RPMI8226 (cell line): ENCODE measurements at regions not wholly inside any gene's neighbourhood (a gene's known extent, or its start where the extent isn't known, plus 50 kb on each side); places are given as distances from the start of the nearest gene placed in this dataset.

ENCODE experiments used
- DNase-seq: peaks from one replicate; pipeline ENCODE4 v3.0.0-alpha.2; 2015

DNA sequence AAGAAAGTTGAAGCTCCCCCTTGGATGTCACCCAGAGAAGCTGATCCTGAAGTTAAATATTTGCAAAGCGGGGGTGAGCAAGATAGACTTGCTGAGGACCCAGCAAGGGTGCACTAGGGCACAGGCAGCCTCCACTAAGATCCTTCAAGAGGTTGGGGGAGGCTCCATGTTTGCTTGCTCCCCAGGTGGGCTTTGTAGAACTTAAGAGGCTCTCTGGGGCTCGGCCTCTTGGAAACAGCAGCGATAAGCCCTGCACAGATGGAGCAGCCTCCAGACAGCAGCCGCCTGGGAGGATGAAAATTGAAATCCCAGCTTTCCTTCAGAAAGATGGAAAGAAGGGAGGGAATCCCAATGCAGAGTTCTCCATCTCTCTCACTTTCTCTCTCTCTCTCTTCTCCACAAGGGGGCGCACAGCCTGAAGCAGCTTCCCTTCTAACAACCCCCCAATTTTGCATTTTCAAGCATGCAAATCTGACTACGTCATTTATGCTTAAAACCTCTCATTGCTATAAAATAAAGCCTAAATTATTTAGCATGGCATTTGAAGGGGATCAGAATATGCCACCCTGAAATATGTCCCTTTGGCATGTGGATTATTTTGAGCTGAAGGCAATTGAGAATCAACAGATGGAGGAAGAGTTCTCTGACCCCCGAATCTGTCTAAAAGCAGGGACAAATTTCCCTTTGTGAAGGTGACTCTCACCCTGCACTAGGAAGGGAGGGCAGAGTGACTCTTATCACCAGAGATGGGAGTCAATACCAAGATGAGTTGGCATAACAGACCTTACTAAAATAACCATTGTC, 185.7 kb upstream of the KLHL29 start:
- peak; percentile 40 for DNase-seq

DNA sequence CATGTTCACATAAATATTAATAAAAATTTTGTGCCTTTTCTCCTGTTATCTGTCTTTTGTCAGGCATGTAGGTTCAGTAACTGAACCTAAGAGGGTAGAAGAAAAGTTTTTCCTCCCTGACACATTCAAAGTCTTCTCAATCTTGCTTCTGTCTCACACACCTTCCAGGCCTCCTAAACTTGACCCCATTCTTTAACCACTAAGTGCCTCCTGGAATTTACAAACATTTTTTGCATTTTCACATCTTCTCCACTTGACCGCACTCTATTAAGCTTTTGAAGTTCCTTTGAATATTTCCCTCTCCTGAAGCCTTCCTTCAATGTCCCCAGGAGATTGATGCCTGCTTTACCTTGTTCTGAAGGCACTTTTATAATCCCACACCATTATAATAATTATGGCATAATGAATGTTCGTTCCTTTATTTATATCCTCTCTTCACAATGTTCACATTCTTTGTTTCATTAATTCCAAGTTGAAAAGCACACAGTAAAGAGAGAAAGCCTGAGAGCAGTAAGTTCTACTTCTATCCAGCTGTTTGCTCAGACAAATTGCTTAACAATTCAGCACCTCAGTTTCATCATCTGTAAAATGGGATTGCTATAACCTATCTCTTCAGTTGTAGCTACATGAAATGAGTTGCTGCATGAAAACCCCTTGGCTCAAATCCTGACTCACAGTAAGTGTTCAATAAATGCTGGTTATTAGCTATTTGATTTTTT, 184.8 kb upstream of the KLHL29 start:
- no peak for DNase-seq

DNA sequence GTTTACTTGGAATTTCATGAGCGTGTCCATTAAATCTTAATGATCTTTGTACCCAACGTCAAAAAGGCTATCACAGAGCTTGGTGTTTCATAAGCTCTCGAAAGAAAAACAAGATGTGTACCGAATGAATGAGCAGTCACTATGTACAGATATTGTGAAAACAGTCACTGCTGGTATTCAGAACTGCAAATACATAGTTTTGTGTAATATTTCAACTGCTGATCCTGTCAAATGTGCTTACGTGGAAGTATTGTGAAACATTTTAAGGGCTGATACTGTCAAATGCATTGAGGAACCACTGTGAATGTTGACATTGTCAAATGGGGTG, 184.2 kb upstream of the KLHL29 start:
- no peak for DNase-seq

DNA sequence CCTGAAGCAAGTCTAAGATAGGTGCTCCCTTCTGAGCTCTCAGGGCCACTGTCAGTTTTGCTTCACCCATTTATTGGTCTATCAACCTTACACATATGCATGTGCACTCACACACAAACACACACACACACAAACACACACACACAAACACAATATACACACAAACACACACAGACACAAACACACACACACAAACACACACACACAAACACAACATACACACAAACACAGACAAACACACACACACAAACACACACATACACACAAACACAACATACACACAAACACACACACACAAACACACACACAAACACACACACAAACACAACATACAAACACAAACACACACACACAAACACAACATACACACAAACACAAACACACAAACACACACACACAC, 181.6 kb upstream of the KLHL29 start:
- no peak for DNase-seq

DNA sequence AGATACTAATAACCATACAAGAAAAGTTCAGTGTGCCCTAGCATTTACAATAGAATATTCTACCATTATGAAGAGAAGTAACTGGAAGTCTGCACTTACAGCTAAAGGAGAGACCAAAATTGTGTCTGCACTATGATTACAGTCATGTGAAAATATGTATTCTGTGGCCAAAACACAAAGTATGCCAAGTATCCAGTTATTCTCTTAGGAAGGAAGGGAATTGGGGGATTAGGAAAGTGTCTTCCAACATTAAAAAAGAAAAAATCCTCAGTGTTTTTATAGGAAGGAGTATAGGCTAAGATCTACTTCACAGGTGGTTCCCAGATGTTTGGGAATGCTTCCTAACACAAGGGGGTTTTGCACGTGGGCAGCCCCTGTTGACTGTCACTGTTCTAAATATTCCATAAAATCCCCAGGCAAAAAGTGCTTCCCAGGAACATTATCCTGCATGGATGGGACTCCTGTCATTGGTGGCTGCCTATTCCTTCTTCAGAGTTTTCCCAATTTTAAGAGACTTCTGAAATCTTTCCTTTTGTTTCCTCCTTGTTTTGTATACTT, 180.2 kb upstream of the KLHL29 start:
- no peak for DNase-seq

DNA sequence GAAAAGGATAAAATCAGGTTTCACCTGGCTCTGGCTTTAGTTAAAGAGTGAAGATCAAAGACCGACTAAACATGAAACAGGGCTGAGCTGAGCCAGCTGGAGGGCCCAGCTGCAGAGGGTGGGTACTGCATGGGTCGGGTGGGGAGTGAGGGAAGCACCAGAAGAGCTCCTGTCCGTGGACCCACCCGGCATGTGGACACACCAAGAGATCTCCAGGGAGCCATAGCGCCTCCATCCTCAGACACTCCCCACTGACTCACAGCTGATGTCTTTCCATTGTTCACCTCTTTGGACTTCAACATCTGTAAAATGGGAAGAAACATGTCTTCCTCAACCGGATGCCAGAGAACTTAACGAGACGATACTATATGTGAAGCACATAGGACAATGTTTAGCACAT, 178.3 kb upstream of the KLHL29 start:
- DNase-seq = no peak

DNA sequence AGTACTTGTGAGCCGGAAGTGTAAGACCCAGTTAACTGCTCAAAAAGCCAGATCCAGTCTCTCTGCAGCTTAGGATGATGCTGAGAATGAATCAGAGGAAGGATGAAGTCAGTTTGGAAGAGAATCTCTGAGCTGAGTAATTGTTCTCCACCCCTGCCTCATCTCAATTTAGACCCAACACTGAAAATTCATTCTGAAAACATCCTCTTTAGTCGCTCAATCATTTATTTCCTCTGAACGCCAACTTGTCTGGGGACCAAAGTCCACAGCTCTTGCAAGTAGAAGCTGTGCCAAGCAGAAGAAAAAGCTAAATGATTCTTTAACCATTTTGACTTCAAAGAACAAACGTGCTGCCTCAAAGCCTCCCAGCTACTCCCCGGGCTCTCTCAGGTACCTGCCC, 177.1 kb upstream of the KLHL29 start:
- DNase-seq = no peak

DNA sequence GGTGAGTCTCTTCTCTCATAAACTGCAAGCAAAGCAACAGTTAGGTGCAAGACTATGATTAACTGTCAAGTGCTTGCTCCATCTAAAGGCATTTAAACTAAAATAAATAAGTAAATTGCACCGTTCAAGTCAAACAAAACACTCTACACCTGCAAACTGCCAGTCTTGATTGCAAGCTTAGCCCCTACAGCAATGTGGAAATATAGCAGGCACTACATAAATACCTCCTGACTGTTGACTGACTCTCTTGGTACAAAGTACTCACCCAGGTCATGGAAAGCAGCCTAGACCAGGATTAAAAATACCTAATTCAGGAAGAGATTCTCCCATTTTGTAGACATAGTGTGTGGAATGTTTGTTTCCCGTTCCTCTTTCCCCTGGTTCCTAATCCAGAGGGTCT, 176.6 kb upstream of the KLHL29 start:
- no peak for DNase-seq

DNA sequence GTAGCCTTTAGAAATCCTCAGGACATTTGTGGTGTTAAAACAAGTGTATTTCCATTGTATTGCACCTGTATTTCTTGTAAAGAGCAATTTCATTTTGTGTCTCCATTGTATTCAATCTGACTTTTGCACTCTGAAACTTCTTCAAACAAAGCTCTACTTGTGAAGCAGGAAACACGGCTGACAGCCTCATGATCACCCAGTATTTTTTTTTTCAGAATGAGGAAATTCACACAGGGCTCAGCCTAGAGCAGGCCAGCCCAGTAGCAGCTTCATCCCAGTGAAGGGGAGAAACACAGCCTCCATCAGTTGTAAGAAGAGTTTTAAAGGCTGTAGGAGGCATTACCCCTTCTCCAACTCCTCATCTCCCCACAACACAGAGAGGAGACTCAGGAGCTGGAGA, 175.9 kb upstream of the KLHL29 start:
- DNase-seq = no peak

DNA sequence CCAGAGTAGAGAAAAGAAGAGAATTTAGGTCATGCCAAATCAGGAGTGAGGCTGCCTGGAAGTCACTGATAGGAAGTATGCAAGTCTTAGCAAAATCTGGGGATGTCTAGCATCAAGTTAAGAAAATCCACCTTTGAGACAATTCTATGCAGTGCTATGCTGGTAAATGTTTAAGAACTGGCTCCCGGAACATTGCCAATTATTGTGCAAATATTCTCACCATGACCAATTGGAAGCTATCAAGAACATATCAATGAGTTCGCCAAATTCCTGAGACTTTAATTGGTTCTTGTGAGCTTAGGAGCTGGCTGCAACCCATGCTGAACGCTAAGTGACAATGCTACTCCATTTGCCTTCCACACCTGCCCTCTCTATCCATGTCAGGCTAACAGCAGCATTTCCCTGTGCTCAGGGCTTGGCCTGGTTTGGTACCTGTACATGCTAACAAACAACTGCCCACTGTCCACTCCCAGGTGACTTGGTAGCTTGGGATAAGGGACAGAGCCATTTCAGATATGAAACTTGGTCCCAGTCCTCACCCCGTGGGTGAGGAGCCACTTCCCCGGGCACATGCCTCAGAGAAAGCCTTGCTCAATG, 172.9 kb upstream of the KLHL29 start:
- DNase-seq = no peak

DNA sequence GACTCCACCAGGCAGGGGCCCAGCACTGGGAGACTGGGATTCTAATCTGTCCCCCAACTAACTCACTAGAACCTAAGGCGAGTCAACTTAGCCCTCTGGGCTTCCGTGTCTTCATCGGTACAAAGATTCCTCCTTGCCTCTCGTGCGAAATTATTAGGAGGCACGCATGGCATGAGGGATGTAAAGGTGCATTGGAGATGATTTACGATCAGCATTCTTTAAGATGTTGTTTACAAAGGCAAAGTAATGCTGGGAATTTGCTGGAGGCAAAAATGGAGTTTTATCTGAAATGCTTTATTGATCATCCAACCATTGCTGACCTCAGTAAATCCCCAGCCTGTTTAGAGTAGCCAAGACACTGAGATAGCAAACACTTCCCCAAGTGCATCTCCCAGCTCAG, 171.8 kb upstream of the KLHL29 start:
- no peak for DNase-seq

DNA sequence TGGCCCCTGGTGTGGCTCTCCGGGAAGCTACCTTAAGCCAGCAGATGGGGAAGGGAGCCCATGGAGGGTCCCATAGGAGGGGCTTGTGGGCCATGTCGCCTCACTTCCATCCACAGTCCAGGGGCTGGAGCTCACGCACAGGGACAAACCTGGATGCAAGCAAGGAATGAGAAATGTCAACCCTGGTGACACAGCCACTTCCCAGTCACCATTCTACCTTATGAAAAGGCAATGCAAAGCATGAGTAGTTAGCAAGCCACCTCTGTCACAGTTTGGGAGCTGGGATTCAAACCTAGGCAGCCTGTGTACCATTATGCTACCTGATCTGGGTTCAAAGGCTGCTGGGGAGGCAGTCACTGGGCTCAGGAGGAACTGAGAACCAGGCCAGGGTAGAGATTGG, 170.0 kb upstream of the KLHL29 start:
- no peak for DNase-seq

DNA sequence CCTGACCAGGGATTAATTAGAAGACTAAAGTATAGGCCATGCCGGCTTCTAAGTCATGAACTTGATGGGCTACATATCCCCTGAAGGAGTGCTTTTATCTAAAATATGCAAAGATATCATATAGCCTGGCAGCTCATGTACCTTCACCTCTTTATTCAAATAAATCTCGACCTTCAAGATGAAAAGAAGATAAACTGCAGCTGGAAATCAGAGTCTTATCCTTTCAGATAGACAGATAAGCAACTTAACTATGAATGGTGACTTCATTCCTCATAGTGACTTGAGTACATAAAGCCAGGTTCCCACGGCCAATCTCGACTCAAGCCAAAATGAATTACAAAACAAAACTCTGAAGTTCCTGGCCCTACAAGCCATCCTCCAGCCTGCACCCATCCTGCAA, 165.3 kb upstream of the KLHL29 start:
- DNase-seq = no peak

DNA sequence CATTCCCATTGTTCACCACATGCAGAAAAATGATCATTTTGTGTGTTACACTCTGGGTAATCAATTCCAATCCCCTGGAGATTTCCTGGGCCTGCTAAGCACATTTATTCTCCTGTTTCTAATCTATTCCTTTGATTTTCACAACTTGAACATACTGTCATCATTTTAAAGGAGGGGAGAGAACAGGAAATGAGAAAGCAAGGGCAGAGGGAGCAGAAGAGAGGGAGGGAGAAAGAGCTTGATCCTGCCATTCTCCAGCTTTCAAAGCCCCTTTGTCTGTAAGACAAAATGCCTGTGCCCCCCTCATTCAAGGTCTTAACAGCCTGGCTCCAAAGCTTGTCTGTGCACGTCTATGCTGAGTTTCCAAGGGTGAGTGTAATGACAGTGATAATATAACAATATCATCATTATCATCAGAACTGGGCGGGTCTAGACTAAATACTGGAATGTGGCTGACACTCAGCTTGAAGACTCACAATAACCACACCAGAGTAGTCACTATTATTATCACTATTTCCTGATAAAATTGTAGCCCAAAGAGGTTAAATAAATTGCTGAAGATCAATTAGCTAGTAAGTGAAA, 164.4 kb upstream of the KLHL29 start:
- no peak for DNase-seq

DNA sequence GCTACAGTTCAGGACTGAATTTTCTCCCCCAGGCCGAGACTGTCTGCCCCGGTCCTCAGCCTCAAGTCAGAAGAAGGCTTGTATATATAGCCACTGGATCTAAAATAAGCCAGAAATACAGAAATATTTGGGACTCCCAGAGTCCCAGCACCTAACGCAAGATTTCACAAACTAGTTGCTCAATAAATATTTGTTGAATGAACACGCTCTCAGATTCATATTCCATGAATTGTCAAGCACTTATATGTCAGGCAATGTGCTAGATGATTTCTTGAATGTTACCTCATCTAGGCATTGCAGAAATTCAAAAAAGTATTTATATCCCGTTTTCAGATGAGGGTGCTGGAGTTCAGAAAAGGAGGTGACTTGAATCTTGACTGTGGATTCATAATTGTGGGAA, 163.7 kb upstream of the KLHL29 start:
- no peak for DNase-seq

DNA sequence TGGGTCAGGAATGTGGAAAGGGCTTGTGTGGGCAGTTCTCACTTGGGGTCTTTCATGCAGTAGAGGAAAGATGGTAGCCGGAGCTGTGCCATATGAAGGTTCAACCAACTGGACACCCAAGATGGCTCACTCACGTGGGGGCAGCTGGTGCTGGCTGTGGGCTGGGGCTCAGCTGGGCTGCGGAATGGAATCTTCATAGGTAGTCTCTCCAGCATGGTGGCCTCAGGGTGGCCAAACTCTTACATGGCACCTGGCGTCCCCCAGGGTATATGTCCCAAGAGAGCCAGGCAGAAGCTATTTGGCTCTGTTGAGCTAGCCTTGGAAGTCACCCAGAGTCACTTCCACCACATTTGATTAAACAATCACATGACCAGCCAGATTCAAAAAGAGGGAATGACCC, 163.1 kb upstream of the KLHL29 start:
- no peak for DNase-seq

DNA sequence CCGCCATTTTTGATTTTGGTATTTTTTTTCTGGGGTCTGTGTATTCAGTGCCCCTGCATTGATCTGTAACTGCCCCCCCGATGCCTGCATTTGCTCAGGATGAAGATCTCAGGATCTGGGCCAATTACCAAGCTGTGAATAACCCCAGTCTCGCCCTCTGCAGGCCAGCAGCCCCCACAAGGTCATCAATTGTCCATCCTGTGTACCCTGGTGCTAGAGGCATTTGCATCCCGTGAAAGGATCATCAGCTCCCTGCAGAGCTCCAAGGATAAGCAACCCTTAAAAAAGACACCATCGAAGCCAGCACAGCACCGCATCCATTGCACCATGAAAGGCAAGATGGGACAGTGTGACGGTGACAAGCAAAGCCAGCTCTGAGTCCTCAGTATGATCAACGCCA, 154.1 kb upstream of the KLHL29 start:
- no peak for DNase-seq

DNA sequence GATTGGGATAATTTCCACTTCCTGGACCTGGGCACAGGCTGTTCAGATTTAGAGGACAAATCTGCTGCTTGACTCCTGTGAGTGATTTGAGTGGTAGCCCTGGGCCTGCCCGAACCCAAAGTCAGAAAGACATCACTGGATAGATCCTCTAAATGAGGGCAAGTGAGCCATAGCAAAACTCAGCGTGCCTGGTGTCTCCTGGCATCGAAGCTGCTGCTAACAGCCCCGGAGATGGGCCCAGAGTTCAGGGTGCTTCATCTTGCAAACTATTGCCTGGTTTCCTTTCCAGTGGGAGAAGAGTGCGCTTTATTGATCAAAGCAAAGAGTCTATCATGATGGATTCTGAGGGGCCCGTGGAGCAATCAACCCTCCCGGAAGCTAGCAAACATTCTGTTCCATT, 153.1 kb upstream of the KLHL29 start:
- DNase-seq = no peak

DNA sequence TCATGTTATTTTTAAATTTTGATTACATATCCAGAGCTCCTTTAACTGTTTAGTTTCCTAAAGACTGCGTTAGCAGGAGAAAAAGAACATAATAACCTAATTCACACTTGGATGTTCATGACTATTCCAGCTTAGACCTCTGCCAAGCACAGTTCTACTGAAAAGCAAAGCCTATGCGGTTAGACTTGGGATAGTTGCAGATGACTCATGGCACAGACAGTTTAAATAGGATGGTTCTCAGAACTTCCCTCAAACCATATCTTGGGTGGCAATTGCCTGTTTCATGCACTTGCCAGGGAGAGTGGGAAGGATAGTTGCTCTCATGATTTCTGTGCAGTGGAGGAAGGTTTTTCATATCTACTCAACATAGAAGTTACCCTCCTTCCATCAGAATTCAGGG, 149.7 kb upstream of the KLHL29 start:
- no peak for DNase-seq

DNA sequence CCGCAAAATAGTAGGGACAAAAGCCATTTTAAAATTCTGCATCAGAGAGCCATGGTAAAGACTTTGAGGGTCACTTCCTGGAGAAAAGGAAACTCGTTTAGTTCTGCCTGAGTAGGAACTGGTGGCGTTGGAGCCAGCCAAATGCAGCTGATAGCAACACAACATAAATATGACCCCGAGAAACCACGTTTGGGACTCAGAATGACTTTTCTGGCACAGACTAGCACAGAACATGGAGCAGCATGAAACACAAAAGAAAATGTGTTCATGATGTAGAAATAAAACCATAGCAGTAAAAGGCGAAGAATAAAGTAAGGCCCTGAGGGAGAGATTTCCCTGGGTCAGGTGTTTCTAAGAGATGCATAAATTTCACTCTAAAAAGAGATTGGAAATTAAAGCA, 149.2 kb upstream of the KLHL29 start:
- no peak for DNase-seq

DNA sequence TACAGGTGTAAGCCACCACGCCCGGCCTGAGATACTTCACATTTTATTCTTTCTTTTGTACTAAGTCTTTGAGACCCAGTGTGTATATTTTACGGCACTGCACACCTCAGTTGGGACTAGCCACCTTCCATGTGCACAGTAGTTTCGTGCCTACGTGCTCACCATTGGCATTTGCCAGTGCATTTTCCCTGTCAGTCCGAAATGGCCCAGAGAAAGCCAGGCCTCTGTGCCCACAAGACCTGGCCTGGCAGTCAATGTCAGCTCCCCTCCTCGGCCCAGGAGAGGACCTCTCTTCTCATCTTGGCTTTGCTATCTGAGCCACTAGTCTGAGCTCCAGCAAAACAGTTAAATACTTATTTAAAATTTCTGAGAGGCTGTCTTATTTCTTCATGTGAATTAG, 147.8 kb upstream of the KLHL29 start:
- DNase-seq = no peak

DNA sequence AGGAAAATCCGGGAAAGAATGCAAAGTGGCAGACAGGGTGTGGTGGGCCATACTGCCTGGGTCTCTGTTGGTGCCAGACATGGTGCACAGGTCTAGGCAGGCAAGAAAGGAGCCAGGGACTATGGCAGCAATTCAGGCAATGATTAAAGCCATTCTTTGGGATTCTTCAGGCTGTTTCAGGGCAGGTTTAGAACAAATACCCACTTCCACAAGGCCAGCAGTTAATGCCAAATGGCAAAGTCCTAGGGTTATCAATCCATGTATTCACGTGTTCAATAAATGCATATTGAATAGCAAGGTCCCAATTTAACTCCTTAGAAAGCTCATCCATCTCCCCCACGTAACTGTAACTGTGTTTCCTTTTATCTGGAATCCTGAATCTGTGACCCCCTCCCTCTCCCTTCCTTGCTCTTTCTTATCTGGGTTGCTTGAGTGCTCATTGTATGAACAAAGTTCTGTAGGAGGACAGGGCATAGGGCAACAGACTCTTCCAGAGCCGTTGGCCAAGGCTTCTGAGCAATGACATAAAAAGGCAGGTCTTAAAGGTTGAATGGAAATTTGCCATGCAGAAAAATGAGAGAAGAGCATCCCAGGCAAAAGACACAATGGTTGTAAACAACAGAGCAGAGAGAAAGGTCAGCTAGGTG, 146.8 kb upstream of the KLHL29 start:
- DNase-seq = no peak

DNA sequence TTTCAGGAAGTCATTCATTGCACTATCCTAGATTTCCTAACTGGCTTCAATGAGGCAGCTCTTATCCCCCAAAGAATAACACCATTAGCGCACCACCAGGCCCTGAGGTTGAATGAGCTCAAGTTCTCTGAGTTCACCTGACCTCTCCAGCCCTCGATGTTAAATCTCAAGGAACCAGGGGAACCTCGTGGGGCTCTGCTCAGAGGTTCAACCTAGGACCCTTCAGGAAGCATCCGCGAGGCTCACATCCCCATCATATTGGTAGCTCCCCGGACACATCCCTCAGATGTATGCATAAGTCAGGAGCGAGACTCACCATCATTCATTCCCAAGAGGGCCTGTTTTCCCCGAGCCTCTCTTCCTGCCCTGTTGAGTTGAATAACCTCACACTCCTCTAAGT, 145.6 kb upstream of the KLHL29 start:
- no peak for DNase-seq
